ENCODE measurements at regions not wholly inside any gene's neighbourhood (a gene's known extent, or its start where the extent isn't known, plus 50 kb on each side); places are given as distances from the start of the nearest gene placed in this dataset.
"Not testable (repeated sequence)": the region's sequence is repeated elsewhere in the genome, so short reads cannot be mapped to it uniquely, and the experiment has no call there.

- DNase-seq: no peak
These were observed 144.3 kb upstream of the KCNE2 start for GRCh38 chr21:34219334-34220060.

DNA sequence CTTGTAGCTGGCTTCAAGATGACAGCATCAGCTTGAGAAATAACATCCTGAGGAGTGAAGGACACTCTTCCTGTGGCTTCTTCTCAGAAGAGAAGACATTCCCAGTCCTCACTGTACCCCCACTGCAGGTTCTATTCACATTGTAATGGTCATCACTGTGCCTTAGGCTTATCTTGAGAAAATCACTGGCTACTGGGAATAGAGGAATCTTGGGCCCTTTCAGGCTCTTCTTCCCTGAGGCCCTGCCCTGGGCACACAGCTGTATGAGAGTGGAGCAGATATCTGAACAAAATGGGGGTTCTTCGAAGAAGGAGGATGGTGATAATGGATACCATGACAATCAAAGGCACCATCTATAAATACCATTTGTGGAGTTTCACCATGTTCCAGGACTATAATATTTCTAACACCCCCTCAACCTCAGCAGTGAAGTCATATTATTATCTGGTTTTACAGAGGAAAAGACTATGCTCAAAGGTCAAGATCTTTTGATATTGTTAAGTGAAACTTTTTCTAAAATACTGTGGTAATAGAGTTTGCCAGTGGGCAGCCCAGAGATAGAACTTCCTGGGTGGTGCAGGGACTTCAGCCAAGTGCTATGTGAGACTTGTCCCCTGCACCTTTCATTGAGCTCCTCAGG, 143.1 kb upstream of the KCNE2 start:
- no peak for DNase-seq

- no peak for DNase-seq
These were observed 142.3 kb upstream of the KCNE2 start for GRCh38 chr21:34221331-34222030.

DNA sequence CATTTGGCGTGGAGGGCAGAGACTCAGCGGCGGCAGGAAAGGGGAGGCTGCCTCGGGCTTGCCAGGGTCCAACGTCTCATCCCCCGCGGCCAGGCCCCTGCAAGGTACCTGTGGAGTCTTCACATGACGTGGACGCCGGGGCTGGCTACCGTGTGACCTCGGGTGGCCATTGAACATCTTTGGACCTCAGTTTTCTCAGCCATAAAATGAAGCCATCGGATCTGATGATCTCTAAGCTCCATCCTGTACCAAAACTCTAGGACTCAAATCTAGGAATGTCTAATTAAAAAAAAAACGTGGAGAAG, 141.8 kb upstream of the KCNE2 start:
- no peak for DNase-seq

DNA sequence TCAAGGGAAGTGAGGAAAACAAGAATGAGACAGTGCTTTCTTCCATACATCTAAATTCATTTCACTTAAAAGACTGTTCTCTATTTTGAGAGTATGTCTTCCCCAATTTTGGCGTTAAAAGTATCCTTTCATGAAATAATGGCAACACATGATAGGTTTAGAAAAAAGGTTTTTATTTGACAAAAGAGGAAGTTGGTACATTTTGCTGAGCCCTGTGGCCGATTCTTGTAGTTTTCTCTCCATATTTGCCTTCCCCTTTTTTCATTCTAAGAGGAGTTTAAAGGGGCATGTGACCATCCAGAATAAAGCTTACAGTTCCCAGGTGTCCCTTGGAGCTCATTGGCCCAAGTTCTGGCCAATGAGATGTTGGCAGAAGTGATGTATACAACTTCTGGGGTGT, 140.4 kb upstream of the KCNE2 start:
- DNase-seq: peak; percentile 51

DNA sequence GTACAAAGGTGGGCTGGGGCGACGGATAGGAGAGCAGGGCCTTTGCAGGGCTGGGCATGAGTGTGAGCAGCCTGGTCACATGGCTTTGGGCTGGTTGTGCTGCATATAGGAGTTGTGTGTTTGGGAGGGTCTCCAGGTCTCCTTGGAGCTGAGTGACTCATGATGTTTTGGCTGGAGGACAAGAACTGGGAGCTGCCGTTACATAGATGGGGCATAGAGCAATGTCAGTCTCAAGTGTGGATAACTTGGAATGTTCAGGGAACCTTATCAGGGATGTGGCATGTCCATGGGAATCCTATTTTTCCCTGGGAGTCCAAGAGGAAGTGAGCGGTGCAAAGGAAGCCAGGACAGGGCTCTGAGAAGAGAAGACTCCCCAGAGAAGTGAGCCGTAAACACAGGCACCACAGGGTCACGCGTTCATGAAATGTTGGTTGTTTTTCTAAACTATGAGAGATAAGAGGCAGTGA, 136.4 kb upstream of the KCNE2 start:
- no peak for DNase-seq

GRCh38 chr21:34228792-34229191, 135.0 kb upstream of the KCNE2 start:
- DNase-seq: no peak

DNA sequence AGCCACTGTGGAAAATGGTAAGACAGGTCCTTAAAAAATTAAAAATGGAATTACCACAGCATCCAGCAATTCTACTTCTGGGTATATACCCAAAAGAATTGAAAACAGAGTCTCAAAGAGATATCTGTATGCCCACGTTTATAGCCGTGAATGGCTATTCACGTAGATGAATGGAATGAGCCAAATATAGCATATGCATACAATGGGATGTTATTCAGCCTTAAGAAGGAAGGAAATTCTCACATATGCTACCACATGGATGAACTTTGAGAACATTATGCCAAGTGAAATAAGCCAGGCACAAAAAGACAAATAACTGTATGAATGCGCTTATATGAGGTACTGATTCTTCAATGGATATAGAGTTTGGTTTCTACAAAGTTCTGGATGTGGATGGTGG, 134.5 kb upstream of the KCNE2 start:
- DNase-seq: no peak

DNA sequence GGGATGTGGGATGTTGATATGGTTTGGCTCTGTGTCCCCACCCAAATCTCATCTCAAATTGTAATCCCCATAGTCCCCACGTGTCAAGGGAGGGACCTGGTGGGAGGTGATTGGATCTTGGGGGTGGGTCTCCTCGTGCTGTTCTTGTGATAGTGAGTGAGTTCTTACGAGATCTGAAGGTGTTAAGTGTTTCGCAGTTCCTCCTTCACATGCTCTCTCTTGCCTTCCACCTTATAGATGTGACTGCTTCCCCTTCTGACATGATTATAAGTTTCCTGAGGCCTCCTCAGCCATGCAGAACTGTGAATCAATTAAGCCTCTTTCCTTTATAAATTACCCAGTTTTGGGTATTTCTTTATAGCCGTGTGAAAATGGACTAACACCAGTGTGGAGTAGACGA, 130.1 kb upstream of the KCNE2 start:
- DNase-seq: not testable (repeated sequence)

DNA sequence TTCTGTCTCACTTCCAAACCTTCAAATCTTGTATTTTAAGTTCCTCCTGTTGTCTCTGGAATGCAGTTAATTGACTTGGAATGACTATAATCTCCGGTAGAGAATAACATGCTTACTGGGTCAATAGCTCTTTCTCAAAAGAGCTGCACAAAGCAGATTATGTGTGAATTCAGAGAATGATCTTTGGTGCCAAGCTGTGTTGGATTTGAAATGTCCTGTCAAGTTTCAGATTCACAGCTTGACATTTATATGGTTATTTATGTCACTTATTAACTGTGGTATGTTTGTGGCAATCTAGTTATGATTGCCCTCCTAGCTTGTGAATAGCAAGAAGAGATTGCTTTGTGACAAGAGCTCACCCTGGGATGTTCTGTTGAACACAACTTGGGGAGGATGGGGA, 128.3 kb upstream of the KCNE2 start:
- DNase-seq: no peak

DNA sequence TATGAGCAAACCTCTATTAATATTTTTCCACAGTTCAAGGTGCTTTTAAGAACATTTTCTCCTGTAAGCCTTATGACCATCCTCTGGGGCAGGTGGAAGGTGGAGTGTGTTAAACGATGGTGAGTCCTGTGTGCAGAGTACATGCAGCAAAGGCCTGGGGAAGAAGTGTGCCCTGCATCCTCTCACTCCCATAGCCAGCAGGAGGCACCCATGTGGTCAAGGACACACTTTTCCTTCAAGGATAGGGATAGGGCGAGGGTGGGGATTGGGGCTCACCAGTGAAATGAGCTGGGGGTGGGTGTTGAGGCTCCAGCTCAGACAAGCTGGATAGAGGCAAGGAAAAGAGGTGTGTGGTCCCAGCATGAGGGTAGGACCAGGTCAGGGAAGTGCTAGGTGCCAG, 120.8 kb upstream of the KCNE2 start:
- no peak for DNase-seq

DNA sequence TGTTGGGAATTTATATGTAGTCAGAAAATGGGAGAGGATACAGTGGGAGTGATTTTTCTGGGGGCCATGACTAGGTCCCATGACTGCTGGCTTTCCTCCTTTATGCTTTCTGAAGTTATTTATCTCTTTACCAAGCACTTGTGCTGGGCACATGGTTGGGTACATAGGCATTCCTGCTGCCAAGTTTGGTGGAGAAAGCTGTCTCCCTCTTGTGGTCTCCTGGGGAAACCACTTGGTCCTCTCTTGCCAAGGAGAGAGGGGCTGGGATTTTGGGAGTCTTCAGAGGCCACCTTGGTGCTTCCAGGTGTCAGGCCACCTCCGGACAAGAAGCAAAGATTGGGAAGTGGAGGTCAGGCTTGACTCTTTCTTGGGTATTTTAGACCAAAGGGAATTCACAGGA, 120.2 kb upstream of the KCNE2 start:
- DNase-seq: peak; percentile 53

DNA sequence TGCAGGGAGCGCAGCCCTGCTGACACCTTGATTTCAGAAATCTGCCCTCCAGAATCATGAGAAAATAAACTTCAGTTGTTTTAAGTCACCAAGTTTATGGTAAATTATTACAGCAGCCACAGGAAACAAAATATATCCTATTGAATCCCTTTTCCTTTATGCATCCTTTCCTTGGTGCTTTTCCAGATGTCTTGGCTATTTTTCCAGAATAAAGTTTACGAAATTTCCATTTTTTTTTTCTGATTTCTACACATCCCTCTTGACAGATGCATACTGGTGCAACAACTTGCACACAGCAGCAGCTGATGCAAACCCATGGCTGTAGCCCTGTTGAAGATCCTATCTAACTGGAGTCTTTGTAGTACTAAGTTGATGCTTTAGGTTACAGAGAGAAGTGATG, 111.1 kb upstream of the KCNE2 start:
- no peak for DNase-seq

DNA sequence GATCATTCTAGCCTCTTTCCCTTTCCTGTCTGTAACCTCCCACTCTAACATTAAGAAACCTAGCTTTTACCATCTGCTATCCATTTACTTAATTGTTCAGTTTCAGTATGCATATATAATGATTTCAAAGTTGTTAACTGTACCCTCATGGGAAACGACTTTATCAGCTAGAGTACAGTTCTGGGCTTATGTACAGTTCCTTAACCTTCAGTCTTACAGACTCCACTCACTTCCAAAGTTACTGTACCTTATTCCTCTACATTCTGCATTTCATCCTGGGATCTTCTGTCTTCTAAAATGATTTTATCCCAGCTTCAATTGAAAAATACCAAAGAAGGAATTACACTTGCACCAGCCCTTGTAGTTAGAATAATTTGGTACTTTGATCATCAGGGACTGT, 108.7 kb upstream of the KCNE2 start:
- DNase-seq: no peak

DNA sequence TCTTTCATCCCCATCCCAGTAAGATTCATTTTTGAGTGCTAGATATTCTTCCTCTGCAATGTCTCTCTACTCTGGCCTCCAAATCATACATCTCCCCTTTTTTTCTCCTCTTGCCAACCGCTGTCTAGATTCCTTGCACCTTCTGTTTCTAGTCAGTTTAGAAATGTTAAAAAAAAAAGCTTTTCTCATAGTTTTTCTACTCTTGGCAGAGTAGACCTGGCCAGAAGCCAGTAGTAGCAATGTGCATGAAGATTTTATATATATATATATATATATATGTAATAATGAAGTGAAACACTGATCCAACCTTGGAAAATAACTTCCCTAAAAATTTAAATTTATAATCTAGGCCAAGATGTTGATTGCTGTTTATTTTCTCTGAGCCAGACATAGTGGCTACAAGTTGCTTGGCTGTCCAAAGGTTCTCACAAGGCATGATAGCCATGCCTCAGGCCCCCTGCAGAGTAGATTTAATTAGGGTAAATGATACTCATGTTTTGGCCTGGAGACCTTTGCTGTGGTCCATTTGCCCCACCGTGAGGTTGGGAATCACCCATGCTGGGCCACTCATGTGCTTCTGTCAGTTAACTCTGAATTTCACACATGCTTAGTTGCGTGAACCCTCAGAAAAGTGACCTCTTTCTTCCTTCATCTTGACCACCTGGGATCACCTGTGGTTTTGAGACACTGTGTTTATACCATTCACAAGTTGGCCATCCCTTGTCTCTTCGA, 103.4 kb upstream of the KCNE2 start:
- no peak for DNase-seq

GRCh38 chr21:34261841-34262468, 101.9 kb upstream of the KCNE2 start:
- no peak for DNase-seq

GRCh38 chr21:34262469-34262845, 101.3 kb upstream of the KCNE2 start:
- DNase-seq: no peak

DNA sequence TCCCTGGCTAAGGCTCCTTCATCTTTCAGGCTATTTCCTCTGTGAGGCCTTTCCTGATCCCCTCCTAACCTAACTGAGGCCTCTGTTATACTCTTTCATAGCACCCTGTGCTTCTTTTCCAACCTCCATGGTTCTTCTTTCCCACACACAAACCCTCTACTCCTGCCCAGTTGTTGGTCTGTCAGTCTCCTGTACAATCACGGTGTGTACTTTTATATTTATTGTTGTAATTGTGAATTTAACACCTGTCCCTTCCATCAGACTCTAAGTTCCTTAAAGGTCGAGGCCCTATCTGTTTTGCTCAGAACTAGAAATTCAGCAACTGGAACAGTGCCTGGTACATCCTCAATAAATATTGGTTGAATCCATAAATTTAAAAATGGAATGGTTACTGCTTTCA, 100.2 kb upstream of the KCNE2 start:
- no peak for DNase-seq

DNA sequence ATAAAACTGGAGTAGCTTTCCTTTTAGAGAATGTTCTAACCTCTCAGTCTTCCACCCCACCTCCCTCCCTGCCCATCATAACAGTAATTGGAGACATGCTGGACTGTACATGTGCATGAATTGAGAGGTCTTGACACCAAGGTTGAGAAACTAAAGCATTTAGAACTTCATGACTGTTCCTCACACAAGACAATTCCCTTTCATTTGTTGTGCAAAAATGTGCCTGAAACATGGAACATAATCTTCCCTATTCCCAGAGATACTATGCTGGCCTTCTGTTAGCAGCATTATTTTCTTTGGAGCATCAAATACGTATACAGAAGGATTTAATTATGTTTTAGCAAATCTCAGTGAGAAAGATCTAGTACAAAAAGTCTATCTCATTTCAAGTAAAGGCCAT, 97.5 kb upstream of the KCNE2 start:
- no peak for DNase-seq

DNA sequence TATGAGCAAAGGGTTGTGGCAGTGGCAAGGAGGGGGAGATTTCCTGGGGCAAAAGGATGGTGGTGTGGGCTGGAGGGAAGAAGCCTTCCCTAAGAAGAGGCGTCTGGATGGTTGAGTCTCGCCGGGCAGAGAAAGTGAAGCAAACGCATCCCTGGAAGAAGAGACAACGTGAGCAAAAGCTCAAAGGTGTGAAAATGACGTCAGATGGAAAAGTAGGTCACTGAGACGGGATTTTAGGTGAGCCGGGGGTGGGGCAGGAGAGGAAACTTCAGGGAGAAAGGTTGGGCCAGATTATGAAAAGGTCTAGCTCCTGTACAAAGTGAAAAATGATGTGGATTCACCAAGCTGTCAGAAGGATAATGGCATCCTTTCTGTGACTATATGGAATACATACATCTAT, 95.3 kb upstream of the KCNE2 start:
- no peak for DNase-seq

- DNase-seq: no peak
These were observed 93.4 kb upstream of the KCNE2 start for GRCh38 chr21:34270411-34270810.

DNA sequence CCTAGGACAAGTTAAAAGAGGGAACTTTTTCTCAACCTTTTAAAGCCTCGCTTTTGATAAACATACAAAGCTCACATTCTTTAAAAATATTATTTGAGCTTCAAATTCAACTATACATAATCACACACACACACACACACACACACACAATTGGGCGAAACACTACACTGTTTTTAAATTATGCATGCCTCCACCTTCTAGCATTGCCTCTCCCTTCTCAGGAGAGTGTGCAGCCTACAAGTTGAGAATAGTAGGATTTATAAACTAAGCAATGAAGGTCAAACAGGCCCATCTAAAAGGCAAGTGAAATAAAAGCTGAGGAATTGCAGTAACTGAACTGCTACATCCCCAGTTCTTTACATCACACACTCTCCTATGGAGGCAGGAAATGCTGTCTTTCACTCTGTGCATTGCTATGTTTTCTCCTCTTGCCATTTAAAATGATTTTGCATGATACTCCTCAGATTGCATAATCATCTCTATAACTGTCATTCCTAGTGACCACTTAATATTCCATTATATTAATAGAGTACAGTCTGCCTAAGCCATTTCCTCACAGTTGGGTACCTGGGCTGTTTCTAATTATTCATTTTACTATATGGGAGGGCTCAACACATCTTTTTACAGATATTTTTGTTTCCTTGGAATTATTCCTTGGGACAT, 92.5 kb upstream of the KCNE2 start:
- DNase-seq: no peak

- no peak for DNase-seq
These were observed 91.5 kb upstream of the KCNE2 start for GRCh38 chr21:34272321-34272720.
